ENCODE measurements at regions not wholly inside any gene's neighbourhood (a gene's known extent, or its start where the extent isn't known, plus 50 kb on each side); places are given as distances from the start of the nearest gene placed in this dataset.

GRCh38 chr18:57916684-57917083 lies 113.6 kb upstream of the ATP8B1 start:
- Histone ChIP-seq H3K4me1 (peaks cover 7 to 18% (median 11%) of the 10 kb centered on the region in 4 donors), H3K27me3 (no peaks in the 10 kb centered on the region), H3K27ac (peak overlapping the region in 3 of 4 donors; percentile 48 to 52 (median 52)), H3K36me3 (no peaks in the 10 kb centered on the region), H3K4me3 (no peak overlapping the region), H3K9me3 (no peaks in the 10 kb centered on the region)
- in situ Hi-C loops (cut with MboI; ENCODE audit: low pct_ligation_motif_present in 1 of 4, low pct_unique_long_range_greater_than_20kb in 1 of 4, low sequenced_read_pairs in 3 of 4), result no loop called here
- WGBS, 2 donors (ENCODE audit: low coverage in 1 of 2), result 84 to 87% methylated on average over 3 of the region's 3 CpGs
- DNase-seq, result no peak
- intact Hi-C loops (cut with DNase I; ENCODE audit: low total_unique reads), result no loop called here
- TF ChIP-seq POLR2A (IDR thresholded peaks at IDR 0.05) (no peak), POLR2AphosphoS5 (IDR thresholded peaks at IDR 0.05) (no peak), EP300 (IDR thresholded peaks at IDR 0.05; ENCODE audit: low read depth) (no peak), CTCF (IDR thresholded peaks at IDR 0.05) (no peak)

DNA sequence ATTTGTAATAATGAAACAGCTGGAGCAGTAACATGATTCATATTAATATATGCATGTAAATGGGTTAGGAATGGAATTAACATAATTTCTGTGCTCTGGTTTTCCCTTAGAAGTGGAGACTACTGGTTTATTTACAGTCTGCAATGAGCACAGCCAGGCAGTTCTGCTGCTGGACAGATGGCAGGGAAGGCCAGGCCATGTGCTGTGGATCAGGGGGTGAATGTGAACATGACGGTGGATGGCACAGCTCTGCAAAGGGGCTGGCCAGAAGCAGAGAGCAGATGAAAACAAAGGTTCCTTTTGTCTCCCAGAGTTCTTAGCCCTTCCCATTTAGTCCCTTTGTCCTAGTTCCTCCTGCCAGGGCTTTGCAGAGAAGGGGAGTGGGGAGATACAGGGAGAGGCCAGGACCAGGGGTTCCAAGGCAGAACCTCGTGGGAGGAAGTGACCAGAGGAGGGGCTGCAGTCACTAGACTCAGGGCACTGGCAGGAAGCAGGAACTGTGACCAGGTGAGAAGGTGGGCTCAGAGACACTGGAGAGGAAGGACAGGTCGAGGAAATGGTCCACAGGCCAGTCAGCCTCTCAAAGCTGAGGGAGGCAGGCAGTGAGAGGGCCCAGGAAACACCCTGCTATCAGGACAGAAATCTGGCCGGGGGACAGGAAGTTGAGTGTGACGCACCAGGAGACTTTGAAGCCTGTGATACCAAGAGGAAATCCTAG lies 112.9 kb upstream of the ATP8B1 start:
- H3K36me3 ChIP-seq, result no peaks in the 10 kb centered on the region
- peaks cover 7 to 18% (median 11%) of the 10 kb centered on the region in 4 donors for H3K4me1 ChIP-seq
- 17 to 28% methylated on average over 2 to 5 of the region's 5 CpGs for WGBS, 2 donors (ENCODE audit: low coverage in 1 of 2)
- peak; percentile 38 for DNase-seq
- H3K27ac ChIP-seq, result peak overlapping the region; percentile 41 to 52 (median 50)
- no peaks in the 10 kb centered on the region for H3K9me3 ChIP-seq
- intact Hi-C loops (cut with DNase I; ENCODE audit: low total_unique reads), result no loop called here
- TF ChIP-seq CTCF (IDR thresholded peaks at IDR 0.05), result no peak
- peak in 1 of 3 donors; percentile 19 for TF ChIP-seq POLR2AphosphoS5 (IDR thresholded peaks at IDR 0.05)
- TF ChIP-seq EP300 (IDR thresholded peaks at IDR 0.05; ENCODE audit: low read depth), result no peak
- H3K27me3 ChIP-seq, result no peaks in the 10 kb centered on the region
- H3K4me3 ChIP-seq, result no peak overlapping the region
- in situ Hi-C loops (cut with MboI; ENCODE audit: low pct_ligation_motif_present in 1 of 4, low pct_unique_long_range_greater_than_20kb in 1 of 4, low sequenced_read_pairs in 3 of 4), result no loop called here

GRCh38 chr18:57915248-57915647 lies 112.1 kb upstream of the ATP8B1 start:
- DNase-seq, result no peak
- in situ Hi-C loops (cut with MboI; ENCODE audit: low pct_ligation_motif_present in 1 of 4, low pct_unique_long_range_greater_than_20kb in 1 of 4, low sequenced_read_pairs in 3 of 4), result no loop called here
- H3K4me3 ChIP-seq, result no peak overlapping the region
- no peaks in the 10 kb centered on the region for H3K27me3 ChIP-seq
- no peaks in the 10 kb centered on the region for H3K36me3 ChIP-seq
- 54 to 56% methylated on average over 2 of the region's 2 CpGs for WGBS, 2 donors (ENCODE audit: low coverage in 1 of 2)
- no peaks in the 10 kb centered on the region for H3K9me3 ChIP-seq
- TF ChIP-seq POLR2AphosphoS5 (IDR thresholded peaks at IDR 0.05) (no peak), CTCF (IDR thresholded peaks at IDR 0.05) (no peak), POLR2A (IDR thresholded peaks at IDR 0.05) (no peak), EP300 (IDR thresholded peaks at IDR 0.05; ENCODE audit: low read depth) (no peak)
- peaks cover 7 to 18% (median 11%) of the 10 kb centered on the region in 4 donors for H3K4me1 ChIP-seq
- intact Hi-C loops (cut with DNase I; ENCODE audit: low total_unique reads), result no loop called here
- peak overlapping the region in 1 of 4 donors; percentile 48 for H3K27ac ChIP-seq

DNA sequence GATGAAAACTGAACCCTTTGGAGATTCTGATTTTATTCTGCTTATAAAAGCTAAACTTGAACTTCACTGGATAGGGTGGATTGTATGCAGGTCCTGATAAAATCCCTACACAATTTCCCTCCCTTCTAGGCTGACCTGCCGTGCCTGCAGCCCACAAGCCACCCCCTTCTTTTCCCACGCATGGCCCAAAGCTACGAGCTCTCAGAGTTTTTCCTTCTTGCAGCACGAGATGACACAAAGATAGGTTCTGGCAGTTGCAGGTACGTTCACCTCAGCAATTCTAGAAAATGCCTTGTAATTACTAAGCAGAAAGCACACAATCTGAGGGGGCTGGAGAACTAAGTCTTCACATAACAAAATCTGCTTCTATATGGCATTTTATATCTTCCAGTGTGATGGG lies 110.6 kb upstream of the ATP8B1 start:
- Histone ChIP-seq H3K4me3 (no peak overlapping the region), H3K4me1 (peaks cover 7 to 18% (median 11%) of the 10 kb centered on the region in 4 donors), H3K9me3 (no peaks in the 10 kb centered on the region), H3K27ac (no peak overlapping the region), H3K27me3 (no peaks in the 10 kb centered on the region), H3K36me3 (no peaks in the 10 kb centered on the region)
- TF ChIP-seq EP300 (IDR thresholded peaks at IDR 0.05; ENCODE audit: low read depth) (no peak), POLR2AphosphoS5 (IDR thresholded peaks at IDR 0.05) (no peak), POLR2A (IDR thresholded peaks at IDR 0.05) (no peak), CTCF (IDR thresholded peaks at IDR 0.05) (no peak)
- DNase-seq, result no peak
- 87 to 100% methylated on average over 1 to 5 of the region's 5 CpGs for WGBS, 2 donors (ENCODE audit: low coverage in 1 of 2)
- in situ Hi-C loops (cut with MboI; ENCODE audit: low pct_ligation_motif_present in 1 of 4, low pct_unique_long_range_greater_than_20kb in 1 of 4, low sequenced_read_pairs in 3 of 4) (no loop called here), intact Hi-C loops (cut with DNase I; ENCODE audit: low total_unique reads) (no loop called here)

All from transverse colon (tissue), 4 donors.